ENCODE measurements at regions not wholly inside any gene's neighbourhood (a gene's known extent, or its start where the extent isn't known, plus 50 kb on each side); places are given as distances from the start of the nearest gene placed in this dataset.

- Histone ChIP-seq H3K36me3 (no peaks in the 10 kb centered on the region), H3K9me3 (no peaks in the 10 kb centered on the region), H3K4me1 (no peaks in the 10 kb centered on the region), H3K27ac (no peak overlapping the region), H3K27me3 (no peaks in the 10 kb centered on the region), H3K4me3 (no peak overlapping the region)
- no peak for TF ChIP-seq CTCF (IDR thresholded peaks at IDR 0.05)
- DNase-seq (ENCODE audit: low spot score in 2 of 2) = no peak
- intact Hi-C loops (cut with DNase I) = no loop called here
Measured at GRCh38 chr10:62885684-62886461, 69.7 kb upstream of the EGR2 start.

GRCh38 chr10:62880162-62880561, 64.0 kb upstream of the EGR2 start:
- DNase-seq (ENCODE audit: low spot score in 2 of 2) = no peak
- Histone ChIP-seq H3K9me3 (no peaks in the 10 kb centered on the region), H3K4me1 (no peaks in the 10 kb centered on the region), H3K4me3 (no peak overlapping the region), H3K27ac (no peak overlapping the region), H3K27me3 (no peaks in the 10 kb centered on the region), H3K36me3 (no peaks in the 10 kb centered on the region)
- TF ChIP-seq CTCF (IDR thresholded peaks at IDR 0.05) = no peak
- intact Hi-C loops (cut with DNase I) = no loop called here

- intact Hi-C loops (cut with DNase I) = no loop called here
- no peaks in the 10 kb centered on the region for H3K27me3 ChIP-seq
- no peaks in the 10 kb centered on the region for H3K9me3 ChIP-seq
- H3K4me1 ChIP-seq = no peaks in the 10 kb centered on the region
- DNase-seq (ENCODE audit: low spot score in 2 of 2) = no peak
- H3K27ac ChIP-seq = no peak overlapping the region
- no peak overlapping the region for H3K4me3 ChIP-seq
- H3K36me3 ChIP-seq = no peaks in the 10 kb centered on the region
- no peak for TF ChIP-seq CTCF (IDR thresholded peaks at IDR 0.05)
Measured at GRCh38 chr10:62873866-62874265, 57.7 kb upstream of the EGR2 start.

GRCh38 chr10:62870866-62871265, 54.7 kb upstream of the EGR2 start:
- Histone ChIP-seq H3K4me3 (no peak overlapping the region), H3K9me3 (no peaks in the 10 kb centered on the region), H3K27me3 (no peaks in the 10 kb centered on the region), H3K4me1 (no peaks in the 10 kb centered on the region), H3K36me3 (no peaks in the 10 kb centered on the region), H3K27ac (no peak overlapping the region)
- intact Hi-C loops (cut with DNase I) = no loop called here
- TF ChIP-seq CTCF (IDR thresholded peaks at IDR 0.05) = no peak
- no peak for DNase-seq (ENCODE audit: low spot score in 2 of 2)

- no peak for TF ChIP-seq CTCF (IDR thresholded peaks at IDR 0.05)
- no peak overlapping the region for H3K4me3 ChIP-seq
- no peaks in the 10 kb centered on the region for H3K9me3 ChIP-seq
- H3K4me1 ChIP-seq = no peaks in the 10 kb centered on the region
- intact Hi-C loops (cut with DNase I) = no loop called here
- no peak for DNase-seq (ENCODE audit: low spot score in 2 of 2)
- H3K36me3 ChIP-seq = no peaks in the 10 kb centered on the region
- no peaks in the 10 kb centered on the region for H3K27me3 ChIP-seq
- no peak overlapping the region for H3K27ac ChIP-seq
Measured at GRCh38 chr10:62869958-62870357, 53.8 kb upstream of the EGR2 start.

- Histone ChIP-seq H3K9me3 (no peaks in the 10 kb centered on the region), H3K4me1 (no peaks in the 10 kb centered on the region), H3K27me3 (no peaks in the 10 kb centered on the region), H3K27ac (no peak overlapping the region), H3K4me3 (no peak overlapping the region), H3K36me3 (no peaks in the 10 kb centered on the region)
- intact Hi-C loops (cut with DNase I) = no loop called here
- no peak for TF ChIP-seq CTCF (IDR thresholded peaks at IDR 0.05)
- DNase-seq (ENCODE audit: low spot score in 2 of 2) = no peak
Measured at GRCh38 chr10:62866941-62867340, 50.8 kb upstream of the EGR2 start.

All from ascending aorta (tissue), 2 donors.